ENCODE measurements at regions not wholly inside any gene's neighbourhood (a gene's known extent, or its start where the extent isn't known, plus 50 kb on each side); places are given as distances from the start of the nearest gene placed in this dataset.

DNA sequence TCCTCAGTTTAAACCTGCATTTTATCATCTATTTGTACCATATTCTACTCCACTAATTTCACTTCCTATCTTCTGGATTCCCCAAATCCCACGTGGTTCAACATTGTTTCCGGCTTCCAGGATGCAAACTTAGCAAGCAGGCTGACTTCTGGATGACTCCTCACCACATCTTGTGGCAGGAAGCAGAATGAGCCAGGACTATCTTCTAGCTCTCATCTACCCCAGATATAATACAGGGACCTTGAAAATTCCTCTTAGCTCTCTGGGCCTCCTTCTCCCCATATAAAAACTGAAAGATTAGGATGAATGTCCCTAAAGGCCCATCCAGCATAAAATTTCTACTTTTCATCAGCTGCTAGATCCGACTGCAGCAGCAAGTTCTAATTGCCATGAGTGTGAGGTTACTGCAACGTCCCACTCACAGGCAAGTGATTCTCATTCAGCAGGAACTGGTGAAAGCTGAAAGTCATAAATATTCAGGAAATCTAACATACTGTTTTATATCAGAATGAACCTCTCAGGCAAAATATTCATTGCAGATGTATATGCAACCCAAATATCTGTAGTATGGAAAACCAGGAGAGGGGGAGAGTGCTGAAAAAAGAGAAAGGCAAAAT is 93.4 kb downstream of the KCTD12 start:
- Mint-ChIP-seq H3K27ac (no peak overlapping the region), H3K27me3 (ENCODE audit: low read depth) (no peaks in the 10 kb centered on the region)

More for the DNA sequence above, 93.4 kb downstream of the KCTD12 start:
- TF ChIP-seq, protein P1, sequence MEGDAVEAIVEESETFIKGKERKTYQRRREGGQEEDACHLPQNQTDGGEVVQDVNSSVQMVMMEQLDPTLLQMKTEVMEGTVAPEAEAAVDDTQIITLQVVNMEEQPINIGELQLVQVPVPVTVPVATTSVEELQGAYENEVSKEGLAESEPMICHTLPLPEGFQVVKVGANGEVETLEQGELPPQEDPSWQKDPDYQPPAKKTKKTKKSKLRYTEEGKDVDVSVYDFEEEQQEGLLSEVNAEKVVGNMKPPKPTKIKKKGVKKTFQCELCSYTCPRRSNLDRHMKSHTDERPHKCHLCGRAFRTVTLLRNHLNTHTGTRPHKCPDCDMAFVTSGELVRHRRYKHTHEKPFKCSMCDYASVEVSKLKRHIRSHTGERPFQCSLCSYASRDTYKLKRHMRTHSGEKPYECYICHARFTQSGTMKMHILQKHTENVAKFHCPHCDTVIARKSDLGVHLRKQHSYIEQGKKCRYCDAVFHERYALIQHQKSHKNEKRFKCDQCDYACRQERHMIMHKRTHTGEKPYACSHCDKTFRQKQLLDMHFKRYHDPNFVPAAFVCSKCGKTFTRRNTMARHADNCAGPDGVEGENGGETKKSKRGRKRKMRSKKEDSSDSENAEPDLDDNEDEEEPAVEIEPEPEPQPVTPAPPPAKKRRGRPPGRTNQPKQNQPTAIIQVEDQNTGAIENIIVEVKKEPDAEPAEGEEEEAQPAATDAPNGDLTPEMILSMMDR (conservative IDR thresholded peaks at IDR 0.05) = no peak
- H2BK5ac ChIP-seq (ENCODE audit: insufficient read length, low read length) = no peak overlapping the region
- DNase-seq = no peak
- H3K27me3 ChIP-seq (ENCODE audit: insufficient read depth, low read length) = no peaks in the 10 kb centered on the region
- H3K9ac ChIP-seq (ENCODE audit: extremely low read depth, insufficient read length, low read length) = no peak overlapping the region
- H3K9me3 Mint-ChIP-seq = no peaks in the 10 kb centered on the region
- H4K20me1 ChIP-seq (ENCODE audit: control insufficient read depth, insufficient read depth, insufficient read length) = no peaks in the 10 kb centered on the region
- no peak overlapping the region for H2BK120ac ChIP-seq (ENCODE audit: low read depth, low read length, poor library complexity, severe bottlenecking)
- H4K91ac ChIP-seq (ENCODE audit: insufficient read length, low read depth, low read length) = no peak overlapping the region
- H3K9me3 ChIP-seq (ENCODE audit: control insufficient read depth, low read depth, low read length) = no peaks in the 10 kb centered on the region
- no peak overlapping the region for H2BK12ac ChIP-seq (ENCODE audit: insufficient read length, low read depth, low read length)
- H3K79me1 ChIP-seq (ENCODE audit: insufficient read depth, low read depth, low read length, poor library complexity, severe bottlenecking) = no peaks in the 10 kb centered on the region
- H3K23me2 ChIP-seq (ENCODE audit: insufficient read length, low read depth, low read length, poor library complexity, severe bottlenecking) = no peaks in the 10 kb centered on the region
- H3K14ac ChIP-seq (ENCODE audit: insufficient read depth, low read length) = no peak overlapping the region
- no peak overlapping the region for H4K8ac ChIP-seq (replicated peaks; ENCODE audit: insufficient read length, low read depth, low read length)
- no peak overlapping the region for H2AK5ac ChIP-seq (ENCODE audit: insufficient read length, low read length)
- no peak overlapping the region for H3K23ac ChIP-seq (ENCODE audit: insufficient read length, low read depth, low read length)
- no CpG with 5 or more reads among the region's 4 CpGs for WGBS (ENCODE audit: extremely low coverage, insufficient read length, low lambda C conversion rate)
- H3K4ac ChIP-seq (ENCODE audit: low read depth, low read length) = no peak overlapping the region
- H2AFZ ChIP-seq (ENCODE audit: low read length) = no peak overlapping the region
- H3K4me1 Mint-ChIP-seq = peaks cover 20 to 24% of the 10 kb centered on the region in 2 experiments
- no peak overlapping the region for H2BK15ac ChIP-seq (ENCODE audit: low read depth, low read length)
- no peak overlapping the region for H3K4me2 ChIP-seq (ENCODE audit: insufficient read depth, insufficient read length, low read length)
- no peak overlapping the region for H3K18ac ChIP-seq (ENCODE audit: insufficient read length, low read depth, low read length)
- no peaks in the 10 kb centered on the region for H3K4me1 ChIP-seq (ENCODE audit: insufficient read depth, low read length)
- no peak overlapping the region for H3K4me3 Mint-ChIP-seq
- H3K27ac ChIP-seq (ENCODE audit: insufficient read length, low read depth, low read length) = no peak overlapping the region
- H3K56ac ChIP-seq (ENCODE audit: insufficient read length, low read depth, low read length) = no peak overlapping the region
- no peak overlapping the region for H2BK20ac ChIP-seq (ENCODE audit: low read depth, low read length, poor library complexity, severe bottlenecking)
- H3K79me2 ChIP-seq (ENCODE audit: insufficient read depth, low read length) = no peaks in the 10 kb centered on the region
- no peak overlapping the region for H3T11ph ChIP-seq (ENCODE audit: low read length)
- H3K36me3 Mint-ChIP-seq (ENCODE audit: insufficient read depth in 1 of 3, low read depth in 3 of 3) = no peaks in the 10 kb centered on the region
- no peak overlapping the region for H4K5ac ChIP-seq (ENCODE audit: insufficient read length, low read depth, low read length)
